ENCODE measurements at regions not wholly inside any gene's neighbourhood (a gene's known extent, or its start where the extent isn't known, plus 50 kb on each side); places are given as distances from the start of the nearest gene placed in this dataset.

DNA sequence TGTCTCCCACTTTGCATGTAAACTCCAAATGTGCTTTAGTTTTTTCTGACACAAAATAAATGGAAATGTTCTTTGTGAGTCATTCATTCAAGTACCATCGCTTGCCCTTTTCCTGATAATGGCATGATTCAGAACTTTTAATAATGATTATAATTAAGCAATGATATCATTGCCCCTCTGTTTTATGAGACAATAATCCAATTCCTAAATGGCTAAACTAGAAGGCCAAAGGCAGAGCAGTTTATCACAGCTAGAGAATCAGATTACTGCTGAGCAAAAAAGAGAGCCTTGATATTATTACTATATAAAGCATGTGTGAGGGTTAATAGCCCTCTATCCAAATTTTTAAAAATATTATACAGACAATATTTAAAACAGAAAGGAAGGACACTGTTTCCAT, 484.2 kb upstream of the PTPRD start:
- Mint-ChIP-seq H3K4me3 (ENCODE audit: unreplicated experiment) (no peak overlapping the region), H3K27ac (ENCODE audit: unreplicated experiment) (no peak overlapping the region), H3K4me1 (ENCODE audit: unreplicated experiment) (no peaks in the 10 kb centered on the region), H3K36me3 (ENCODE audit: unreplicated experiment) (no peaks in the 10 kb centered on the region), H3K9me3 (ENCODE audit: unreplicated experiment) (no peaks in the 10 kb centered on the region), H3K27me3 (ENCODE audit: unreplicated experiment) (peaks cover 19% of the 10 kb centered on the region)
- TF ChIP-seq, protein P1, sequence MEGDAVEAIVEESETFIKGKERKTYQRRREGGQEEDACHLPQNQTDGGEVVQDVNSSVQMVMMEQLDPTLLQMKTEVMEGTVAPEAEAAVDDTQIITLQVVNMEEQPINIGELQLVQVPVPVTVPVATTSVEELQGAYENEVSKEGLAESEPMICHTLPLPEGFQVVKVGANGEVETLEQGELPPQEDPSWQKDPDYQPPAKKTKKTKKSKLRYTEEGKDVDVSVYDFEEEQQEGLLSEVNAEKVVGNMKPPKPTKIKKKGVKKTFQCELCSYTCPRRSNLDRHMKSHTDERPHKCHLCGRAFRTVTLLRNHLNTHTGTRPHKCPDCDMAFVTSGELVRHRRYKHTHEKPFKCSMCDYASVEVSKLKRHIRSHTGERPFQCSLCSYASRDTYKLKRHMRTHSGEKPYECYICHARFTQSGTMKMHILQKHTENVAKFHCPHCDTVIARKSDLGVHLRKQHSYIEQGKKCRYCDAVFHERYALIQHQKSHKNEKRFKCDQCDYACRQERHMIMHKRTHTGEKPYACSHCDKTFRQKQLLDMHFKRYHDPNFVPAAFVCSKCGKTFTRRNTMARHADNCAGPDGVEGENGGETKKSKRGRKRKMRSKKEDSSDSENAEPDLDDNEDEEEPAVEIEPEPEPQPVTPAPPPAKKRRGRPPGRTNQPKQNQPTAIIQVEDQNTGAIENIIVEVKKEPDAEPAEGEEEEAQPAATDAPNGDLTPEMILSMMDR (IDR thresholded peaks at IDR 0.05) = no peak
- no peak for DNase-seq (ENCODE audit: extremely low spot score, unreplicated experiment)

DNA sequence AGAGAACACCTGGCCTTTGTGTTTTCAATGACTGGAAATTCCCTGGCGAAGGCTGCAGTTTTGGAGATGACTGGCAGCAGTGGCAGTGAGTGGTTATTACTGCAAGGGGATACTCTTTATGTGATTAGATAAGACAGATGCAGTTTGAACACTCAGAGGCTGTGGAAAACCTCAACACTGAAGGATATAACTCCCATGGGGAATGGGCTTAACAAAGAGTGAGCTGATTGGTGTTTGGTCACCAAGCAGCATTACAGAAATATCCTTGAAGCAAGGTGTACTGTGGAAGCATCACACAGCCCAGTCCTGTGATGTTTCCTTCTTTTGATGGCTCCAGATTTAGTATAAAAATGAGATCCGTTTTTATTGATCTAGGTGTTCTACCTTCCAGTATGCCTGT, 490.7 kb upstream of the PTPRD start:
- no peak overlapping the region for H3K4me3 Mint-ChIP-seq (ENCODE audit: unreplicated experiment)
- peaks cover 4% of the 10 kb centered on the region for H3K9me3 Mint-ChIP-seq (ENCODE audit: unreplicated experiment)
- peaks cover 5% of the 10 kb centered on the region for H3K27me3 Mint-ChIP-seq (ENCODE audit: unreplicated experiment)
- no peaks in the 10 kb centered on the region for H3K4me1 Mint-ChIP-seq (ENCODE audit: unreplicated experiment)
- no peak overlapping the region for H3K27ac Mint-ChIP-seq (ENCODE audit: unreplicated experiment)
- TF ChIP-seq, protein P1 (IDR thresholded peaks at IDR 0.05) = no peak
- H3K36me3 Mint-ChIP-seq (ENCODE audit: unreplicated experiment) = no peaks in the 10 kb centered on the region
- no peak for DNase-seq (ENCODE audit: extremely low spot score, unreplicated experiment)

DNA sequence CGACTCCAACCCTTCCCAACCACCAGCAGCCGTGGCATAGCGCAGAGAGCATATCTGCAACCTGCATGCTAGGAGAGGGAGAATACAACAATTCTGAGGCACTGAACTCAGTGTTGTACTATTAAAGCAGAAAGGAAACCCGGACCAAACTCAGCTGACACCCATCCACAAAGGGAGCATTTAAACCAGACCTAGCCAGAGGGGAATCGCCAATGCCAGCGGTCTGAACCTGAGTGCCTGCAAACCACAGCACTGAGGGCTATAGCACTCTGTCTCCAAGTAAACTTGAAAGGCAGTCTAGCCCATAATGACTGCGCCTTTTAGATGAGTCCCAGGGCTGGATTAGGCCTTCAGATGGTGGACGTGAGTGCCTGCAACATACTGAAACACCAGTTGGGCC, 494.4 kb upstream of the PTPRD start:
- H3K36me3 Mint-ChIP-seq (ENCODE audit: unreplicated experiment) = no peaks in the 10 kb centered on the region
- peaks cover 2% of the 10 kb centered on the region for H3K27me3 Mint-ChIP-seq (ENCODE audit: unreplicated experiment)
- no peak overlapping the region for H3K4me3 Mint-ChIP-seq (ENCODE audit: unreplicated experiment)
- H3K27ac Mint-ChIP-seq (ENCODE audit: unreplicated experiment) = no peak overlapping the region
- H3K9me3 Mint-ChIP-seq (ENCODE audit: unreplicated experiment) = peaks cover 17% of the 10 kb centered on the region
- DNase-seq (ENCODE audit: extremely low spot score, unreplicated experiment) = no peak
- no peaks in the 10 kb centered on the region for H3K4me1 Mint-ChIP-seq (ENCODE audit: unreplicated experiment)
- TF ChIP-seq, protein P1 (IDR thresholded peaks at IDR 0.05) = no peak

DNA sequence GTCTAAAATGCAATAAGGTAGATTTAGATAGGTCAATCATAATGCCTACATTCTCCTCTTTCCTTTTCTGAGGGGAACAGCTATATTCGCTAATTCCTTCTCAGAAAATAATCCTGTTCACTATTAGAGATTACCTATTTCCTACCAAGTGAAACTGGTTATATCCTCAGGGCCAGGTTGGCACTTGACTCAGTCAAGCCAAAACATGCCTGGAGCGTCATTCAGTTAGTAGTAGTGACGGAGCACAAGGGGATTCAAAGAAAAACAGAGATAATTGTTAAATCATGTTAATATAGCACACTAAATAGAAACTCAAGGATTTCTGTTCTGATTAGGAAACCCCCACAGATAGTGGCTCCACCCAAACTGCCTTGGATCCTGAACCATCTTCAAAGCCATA, 515.4 kb upstream of the PTPRD start:
- Mint-ChIP-seq H3K27ac (ENCODE audit: unreplicated experiment) (no peak overlapping the region), H3K27me3 (ENCODE audit: unreplicated experiment) (peaks cover 3% of the 10 kb centered on the region), H3K4me1 (ENCODE audit: unreplicated experiment) (no peaks in the 10 kb centered on the region), H3K4me3 (ENCODE audit: unreplicated experiment) (no peak overlapping the region), H3K36me3 (ENCODE audit: unreplicated experiment) (no peaks in the 10 kb centered on the region), H3K9me3 (ENCODE audit: unreplicated experiment) (no peaks in the 10 kb centered on the region)
- TF ChIP-seq, protein P1 (IDR thresholded peaks at IDR 0.05) = no peak
- no peak for DNase-seq (ENCODE audit: extremely low spot score, unreplicated experiment)

DNA sequence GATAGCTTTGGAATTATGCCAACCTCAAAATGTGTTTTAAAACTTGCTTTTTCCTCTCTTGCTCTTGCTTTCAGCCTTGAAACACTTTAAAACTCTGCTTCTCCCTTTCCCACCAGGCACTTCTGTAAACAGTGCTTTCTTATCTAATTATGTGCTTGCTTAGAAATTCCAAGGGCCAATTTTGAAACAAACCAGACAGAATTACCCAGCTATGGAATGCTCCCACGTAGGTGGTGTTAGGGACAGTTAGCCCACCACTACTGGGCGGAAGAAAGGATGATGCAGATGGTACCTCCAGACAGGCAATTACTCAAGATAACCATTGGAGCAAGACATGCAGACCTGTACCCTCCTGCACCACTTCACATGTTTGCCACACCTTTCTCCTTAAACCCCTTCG, 523.0 kb upstream of the PTPRD start:
- Mint-ChIP-seq H3K27me3 (ENCODE audit: unreplicated experiment) (peaks cover 14% of the 10 kb centered on the region), H3K4me3 (ENCODE audit: unreplicated experiment) (no peak overlapping the region), H3K9me3 (ENCODE audit: unreplicated experiment) (no peaks in the 10 kb centered on the region), H3K36me3 (ENCODE audit: unreplicated experiment) (no peaks in the 10 kb centered on the region), H3K27ac (ENCODE audit: unreplicated experiment) (no peak overlapping the region), H3K4me1 (ENCODE audit: unreplicated experiment) (no peaks in the 10 kb centered on the region)
- no peak for DNase-seq (ENCODE audit: extremely low spot score, unreplicated experiment)
- TF ChIP-seq, protein P1 (IDR thresholded peaks at IDR 0.05) = no peak

Measured in osteocyte (in vitro differentiated cells).